ENCODE measurements at regions not wholly inside any gene's neighbourhood (a gene's known extent, or its start where the extent isn't known, plus 50 kb on each side); places are given as distances from the start of the nearest gene placed in this dataset.
"Not testable (repeated sequence)": the region's sequence is repeated elsewhere in the genome, so short reads cannot be mapped to it uniquely, and the experiment has no call there.

GRCh38 chrX:140292188-140292587 lies 212.7 kb downstream of the SOX3 start:
- POLR2A ChIA-PET (ENCODE audit: partially characterized antibody) = no interaction called here

GRCh38 chrX:140274811-140275525 lies 229.9 kb downstream of the SOX3 start:
- Mint-ChIP-seq H3K9me3 (peaks cover 0 to 9% (median under 1%) of the 10 kb centered on the region in 8 donors), H3K4me1 (no peaks in the 10 kb centered on the region), H3K27me3 (no peaks in the 10 kb centered on the region), H3K27ac (no peak overlapping the region), H3K36me3 (no peaks in the 10 kb centered on the region), H3K4me3 (no peak overlapping the region)
- no peak overlapping the region for H3K4me3 ChIP-seq (ENCODE audit: low read length in 2 of 2)
- no peaks in the 10 kb centered on the region for H3K27me3 ChIP-seq (ENCODE audit: insufficient read depth, low read length)
- intact Hi-C loops (cut with micrococcal nuclease) = no loop called here
- DNase-seq = no peak
- H3K36me3 ChIP-seq (ENCODE audit: insufficient read depth, low read length) = no peaks in the 10 kb centered on the region
- no peaks in the 10 kb centered on the region for H3K9me3 ChIP-seq (ENCODE audit: control insufficient read depth in 1 of 2, low read length in 2 of 2)
- H3K27ac ChIP-seq (ENCODE audit: low read depth, low read length) = no peak overlapping the region
- ChIA-PET CTCF (ENCODE audit: partially characterized antibody) (no interaction called here), POLR2A (ENCODE audit: partially characterized antibody) (no interaction called here)
- H3K4me1 ChIP-seq (ENCODE audit: insufficient read depth, low read length) = no peaks in the 10 kb centered on the region

More at GRCh38 chrX:140292188-140292587, 212.7 kb downstream of the SOX3 start:
- Mint-ChIP-seq H3K27ac (no peak overlapping the region), H3K4me1 (no peaks in the 10 kb centered on the region), H3K4me3 (no peak overlapping the region), H3K9me3 (peaks cover 0 to 5% (median 0%) of the 10 kb centered on the region in 8 donors), H3K36me3 (no peaks in the 10 kb centered on the region), H3K27me3 (no peaks in the 10 kb centered on the region)
- Histone ChIP-seq H3K4me3 (ENCODE audit: low read length in 2 of 2) (no peak overlapping the region), H3K27me3 (ENCODE audit: insufficient read depth, low read length) (no peaks in the 10 kb centered on the region), H3K27ac (ENCODE audit: low read depth, low read length) (no peak overlapping the region), H3K36me3 (ENCODE audit: insufficient read depth, low read length) (no peaks in the 10 kb centered on the region), H3K4me1 (ENCODE audit: insufficient read depth, low read length) (no peaks in the 10 kb centered on the region), H3K9me3 (ENCODE audit: control insufficient read depth in 1 of 2, low read length in 2 of 2) (no peaks in the 10 kb centered on the region)
- intact Hi-C loops (cut with micrococcal nuclease) = no loop called here
- CTCF ChIA-PET (ENCODE audit: partially characterized antibody) = no interaction called here
- DNase-seq = no peak

GRCh38 chrX:140273921-140274320 lies 230.9 kb downstream of the SOX3 start:
- peaks cover 0 to 8% (median under 1%) of the 10 kb centered on the region in 8 donors for H3K9me3 Mint-ChIP-seq
- DNase-seq = no peak
- H3K27me3 Mint-ChIP-seq = no peaks in the 10 kb centered on the region
- Histone ChIP-seq H3K4me3 (ENCODE audit: low read length in 2 of 2) (no peak overlapping the region), H3K36me3 (ENCODE audit: insufficient read depth, low read length) (no peaks in the 10 kb centered on the region), H3K4me1 (ENCODE audit: insufficient read depth, low read length) (no peaks in the 10 kb centered on the region), H3K9me3 (ENCODE audit: control insufficient read depth in 1 of 2, low read length in 2 of 2) (no peaks in the 10 kb centered on the region), H3K27ac (ENCODE audit: low read depth, low read length) (no peak overlapping the region), H3K27me3 (ENCODE audit: insufficient read depth, low read length) (no peaks in the 10 kb centered on the region)
- no peak overlapping the region for H3K27ac Mint-ChIP-seq
- no peaks in the 10 kb centered on the region for H3K36me3 Mint-ChIP-seq
- CTCF ChIA-PET (ENCODE audit: partially characterized antibody) = no interaction called here
- no peak overlapping the region for H3K4me3 Mint-ChIP-seq
- H3K4me1 Mint-ChIP-seq = no peaks in the 10 kb centered on the region
- intact Hi-C loops (cut with micrococcal nuclease) = no loop called here
- POLR2A ChIA-PET (ENCODE audit: partially characterized antibody) = no interaction called here

- Mint-ChIP-seq H3K4me1 (no peaks in the 10 kb centered on the region), H3K4me3 (no peak overlapping the region), H3K27ac (no peak overlapping the region), H3K27me3 (no peaks in the 10 kb centered on the region), H3K36me3 (no peaks in the 10 kb centered on the region), H3K9me3 (peaks cover 0 to 5% (median 0%) of the 10 kb centered on the region in 8 donors)
- Histone ChIP-seq H3K27me3 (ENCODE audit: insufficient read depth, low read length) (no peaks in the 10 kb centered on the region), H3K4me1 (ENCODE audit: insufficient read depth, low read length) (no peaks in the 10 kb centered on the region), H3K4me3 (ENCODE audit: low read length in 2 of 2) (no peak overlapping the region), H3K9me3 (ENCODE audit: control insufficient read depth in 1 of 2, low read length in 2 of 2) (no peaks in the 10 kb centered on the region), H3K27ac (ENCODE audit: low read depth, low read length) (no peak overlapping the region), H3K36me3 (ENCODE audit: insufficient read depth, low read length) (no peaks in the 10 kb centered on the region)
- CTCF ChIA-PET (ENCODE audit: partially characterized antibody) = no interaction called here
- POLR2A ChIA-PET (ENCODE audit: partially characterized antibody) = no interaction called here
- DNase-seq = no peak
- intact Hi-C loops (cut with micrococcal nuclease) = no loop called here
These were observed 254.5 kb downstream of the SOX3 start for GRCh38 chrX:140250391-140250790.

GRCh38 chrX:140249088-140249487 lies 255.8 kb downstream of the SOX3 start:
- Histone ChIP-seq H3K9me3 (ENCODE audit: control insufficient read depth in 1 of 2, low read length in 2 of 2) (no peaks in the 10 kb centered on the region), H3K27ac (ENCODE audit: low read depth, low read length) (no peak overlapping the region), H3K36me3 (ENCODE audit: insufficient read depth, low read length) (no peaks in the 10 kb centered on the region), H3K27me3 (ENCODE audit: insufficient read depth, low read length) (no peaks in the 10 kb centered on the region), H3K4me3 (ENCODE audit: low read length in 2 of 2) (no peak overlapping the region), H3K4me1 (ENCODE audit: insufficient read depth, low read length) (no peaks in the 10 kb centered on the region)
- intact Hi-C loops (cut with micrococcal nuclease) = no loop called here
- Mint-ChIP-seq H3K36me3 (no peaks in the 10 kb centered on the region), H3K27ac (no peak overlapping the region), H3K9me3 (peaks cover 0 to 5% (median 0%) of the 10 kb centered on the region in 8 donors), H3K4me1 (no peaks in the 10 kb centered on the region), H3K4me3 (no peak overlapping the region), H3K27me3 (no peaks in the 10 kb centered on the region)
- ChIA-PET CTCF (ENCODE audit: partially characterized antibody) (no interaction called here), POLR2A (ENCODE audit: partially characterized antibody) (no interaction called here)
- DNase-seq = no peak

GRCh38 chrX:140229191-140229590 lies 263.9 kb upstream of the CXorf66 start:
- H3K36me3 Mint-ChIP-seq = no peaks in the 10 kb centered on the region
- no peaks in the 10 kb centered on the region for H3K27me3 ChIP-seq (ENCODE audit: insufficient read depth, low read length)
- no peak overlapping the region for H3K4me3 Mint-ChIP-seq
- no peak overlapping the region for H3K4me3 ChIP-seq (ENCODE audit: low read length in 2 of 2)
- no peaks in the 10 kb centered on the region for H3K4me1 Mint-ChIP-seq
- no peaks in the 10 kb centered on the region for H3K36me3 ChIP-seq (ENCODE audit: insufficient read depth, low read length)
- no peaks in the 10 kb centered on the region for H3K4me1 ChIP-seq (ENCODE audit: insufficient read depth, low read length)
- intact Hi-C loops (cut with micrococcal nuclease) = no loop called here
- no peak for DNase-seq
- no peaks in the 10 kb centered on the region for H3K9me3 ChIP-seq (ENCODE audit: control insufficient read depth in 1 of 2, low read length in 2 of 2)
- H3K27ac Mint-ChIP-seq = no peak overlapping the region
- POLR2A ChIA-PET (ENCODE audit: partially characterized antibody) = no interaction called here
- peaks cover 0 to 7% (median 4%) of the 10 kb centered on the region in 8 donors for H3K9me3 Mint-ChIP-seq
- CTCF ChIA-PET (ENCODE audit: partially characterized antibody) = no interaction called here
- no peak overlapping the region for H3K27ac ChIP-seq (ENCODE audit: low read depth, low read length)
- no peaks in the 10 kb centered on the region for H3K27me3 Mint-ChIP-seq

GRCh38 chrX:140226037-140226436 lies 260.7 kb upstream of the CXorf66 start:
- H3K27ac Mint-ChIP-seq = not testable (repeated sequence)

GRCh38 chrX:140215894-140216293 lies 250.6 kb upstream of the CXorf66 start:
- H3K27me3 ChIP-seq (ENCODE audit: insufficient read depth, low read length); H3K27me3 Mint-ChIP-seq; DNase-seq; H3K9me3 Mint-ChIP-seq; H3K27ac ChIP-seq (ENCODE audit: low read depth, low read length); intact Hi-C loops (cut with micrococcal nuclease); POLR2A ChIA-PET (ENCODE audit: partially characterized antibody); H3K4me3 ChIP-seq (ENCODE audit: low read length in 2 of 2); H3K9me3 ChIP-seq (ENCODE audit: control insufficient read depth in 1 of 2, low read length in 2 of 2); H3K27ac Mint-ChIP-seq; H3K4me1 ChIP-seq (ENCODE audit: insufficient read depth, low read length); H3K36me3 ChIP-seq (ENCODE audit: insufficient read depth, low read length); H3K4me3 Mint-ChIP-seq; CTCF ChIA-PET (ENCODE audit: partially characterized antibody); H3K36me3 Mint-ChIP-seq; H3K4me1 Mint-ChIP-seq: not testable (repeated sequence)

More at GRCh38 chrX:140226037-140226436, 260.7 kb upstream of the CXorf66 start:
- H3K27ac ChIP-seq (ENCODE audit: low read depth, low read length); H3K4me1 ChIP-seq (ENCODE audit: insufficient read depth, low read length); H3K9me3 ChIP-seq (ENCODE audit: control insufficient read depth in 1 of 2, low read length in 2 of 2); POLR2A ChIA-PET (ENCODE audit: partially characterized antibody); H3K36me3 Mint-ChIP-seq; H3K9me3 Mint-ChIP-seq; H3K4me3 ChIP-seq (ENCODE audit: low read length in 2 of 2); H3K4me3 Mint-ChIP-seq; H3K36me3 ChIP-seq (ENCODE audit: insufficient read depth, low read length); intact Hi-C loops (cut with micrococcal nuclease); CTCF ChIA-PET (ENCODE audit: partially characterized antibody); H3K4me1 Mint-ChIP-seq; H3K27me3 Mint-ChIP-seq; DNase-seq; H3K27me3 ChIP-seq (ENCODE audit: insufficient read depth, low read length): not testable (repeated sequence)

Data from CD4-positive, alpha-beta memory T cell (primary cell).